ENCODE measurements at regions not wholly inside any gene's neighbourhood (a gene's known extent, or its start where the extent isn't known, plus 50 kb on each side); places are given as distances from the start of the nearest gene placed in this dataset.

DNA sequence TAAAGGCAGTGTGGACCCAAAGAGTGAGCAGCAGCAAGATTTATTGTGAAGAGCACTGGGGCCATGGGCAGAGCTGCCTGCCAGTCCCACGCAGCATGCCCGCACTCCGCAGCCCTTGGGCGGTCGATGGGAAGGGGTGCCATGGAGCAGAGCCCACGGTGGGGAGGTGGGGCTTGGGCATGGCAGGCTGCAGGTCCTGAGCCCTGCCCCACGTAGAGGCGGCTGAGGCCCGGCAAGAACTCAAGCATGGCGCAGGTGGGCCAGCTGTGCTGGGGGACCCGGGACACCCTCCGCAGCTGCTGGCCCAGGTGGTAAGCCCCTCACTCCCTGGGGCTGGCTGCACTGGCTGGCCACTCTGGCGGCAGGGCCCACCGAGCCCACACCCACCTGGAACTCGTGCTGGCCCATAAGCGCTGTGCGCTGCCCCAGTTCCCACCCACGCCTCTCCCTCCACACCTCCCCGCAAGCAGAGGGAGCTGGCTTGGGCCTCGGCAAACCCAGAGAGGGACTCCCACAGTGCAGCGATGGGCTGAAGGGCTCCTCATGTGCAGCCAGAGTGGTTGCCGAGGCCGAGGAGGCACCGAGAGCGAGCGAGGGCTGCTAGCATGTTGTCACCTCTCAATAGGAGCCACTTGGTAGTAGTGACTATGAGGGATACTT lies 1218.8 kb upstream of the EPHA6 start:
- H3K36me3 Mint-ChIP-seq (ENCODE audit: low read depth), result no peaks in the 10 kb centered on the region
- H3K4me1 Mint-ChIP-seq, result no peaks in the 10 kb centered on the region
- peaks cover 4% of the 10 kb centered on the region for H3K9me3 Mint-ChIP-seq
- TF ChIP-seq, protein P1, sequence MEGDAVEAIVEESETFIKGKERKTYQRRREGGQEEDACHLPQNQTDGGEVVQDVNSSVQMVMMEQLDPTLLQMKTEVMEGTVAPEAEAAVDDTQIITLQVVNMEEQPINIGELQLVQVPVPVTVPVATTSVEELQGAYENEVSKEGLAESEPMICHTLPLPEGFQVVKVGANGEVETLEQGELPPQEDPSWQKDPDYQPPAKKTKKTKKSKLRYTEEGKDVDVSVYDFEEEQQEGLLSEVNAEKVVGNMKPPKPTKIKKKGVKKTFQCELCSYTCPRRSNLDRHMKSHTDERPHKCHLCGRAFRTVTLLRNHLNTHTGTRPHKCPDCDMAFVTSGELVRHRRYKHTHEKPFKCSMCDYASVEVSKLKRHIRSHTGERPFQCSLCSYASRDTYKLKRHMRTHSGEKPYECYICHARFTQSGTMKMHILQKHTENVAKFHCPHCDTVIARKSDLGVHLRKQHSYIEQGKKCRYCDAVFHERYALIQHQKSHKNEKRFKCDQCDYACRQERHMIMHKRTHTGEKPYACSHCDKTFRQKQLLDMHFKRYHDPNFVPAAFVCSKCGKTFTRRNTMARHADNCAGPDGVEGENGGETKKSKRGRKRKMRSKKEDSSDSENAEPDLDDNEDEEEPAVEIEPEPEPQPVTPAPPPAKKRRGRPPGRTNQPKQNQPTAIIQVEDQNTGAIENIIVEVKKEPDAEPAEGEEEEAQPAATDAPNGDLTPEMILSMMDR (IDR thresholded peaks at IDR 0.05; ENCODE audit: unreplicated experiment in 3 of 3), result no peak
- no peak overlapping the region for H3K27ac Mint-ChIP-seq
- H3K4me3 Mint-ChIP-seq, result no peak overlapping the region
- H3K27me3 Mint-ChIP-seq (ENCODE audit: low read depth), result no peaks in the 10 kb centered on the region

DNA sequence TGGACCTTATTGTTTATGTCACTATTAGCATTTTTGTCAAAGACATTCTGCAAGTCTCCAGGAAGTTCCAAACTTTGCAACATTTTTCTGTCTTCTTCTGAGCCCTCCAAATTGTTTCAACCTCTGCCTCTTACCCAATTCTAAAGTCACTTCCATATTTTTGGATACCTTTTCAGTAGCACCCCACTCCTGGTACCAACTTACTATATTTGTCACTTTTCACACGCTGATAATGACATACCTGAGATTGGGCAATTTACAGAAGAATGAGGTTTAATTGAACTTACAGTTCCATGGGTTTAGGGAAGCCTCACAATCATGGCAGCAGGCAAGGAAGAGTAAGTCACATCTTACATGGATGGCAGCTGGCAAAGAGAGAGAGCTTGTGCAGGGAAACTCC lies 1206.5 kb upstream of the EPHA6 start:
- peaks cover 4% of the 10 kb centered on the region for H3K36me3 Mint-ChIP-seq (ENCODE audit: low read depth)
- TF ChIP-seq, protein P1 (IDR thresholded peaks at IDR 0.05; ENCODE audit: unreplicated experiment in 3 of 3), result no peak
- H3K4me1 Mint-ChIP-seq, result no peaks in the 10 kb centered on the region
- peaks cover 31% of the 10 kb centered on the region for H3K9me3 Mint-ChIP-seq
- H3K4me3 Mint-ChIP-seq, result no peak overlapping the region
- H3K27me3 Mint-ChIP-seq (ENCODE audit: low read depth), result no peaks in the 10 kb centered on the region
- H3K27ac Mint-ChIP-seq, result no peak overlapping the region

DNA sequence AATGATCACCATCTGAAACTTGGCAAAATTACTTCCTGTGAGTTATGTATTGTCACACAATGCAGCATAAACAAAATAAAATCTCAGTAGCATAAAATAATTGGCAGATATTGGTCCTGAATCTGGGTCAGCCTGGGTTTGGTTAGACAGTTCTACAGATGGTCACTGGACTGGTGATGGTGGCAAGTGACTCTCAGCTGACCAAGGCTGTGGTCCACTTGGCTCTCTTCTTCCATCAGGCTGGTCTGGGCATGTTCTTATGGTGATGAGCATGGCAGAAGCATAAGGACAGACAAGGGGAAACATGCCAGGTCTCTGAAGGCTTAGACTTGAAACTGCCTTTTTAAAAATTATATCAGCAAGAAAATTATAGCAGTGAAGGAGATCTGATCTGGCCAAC lies 1205.0 kb upstream of the EPHA6 start:
- Mint-ChIP-seq H3K4me1 (no peaks in the 10 kb centered on the region), H3K27me3 (ENCODE audit: low read depth) (no peaks in the 10 kb centered on the region), H3K36me3 (ENCODE audit: low read depth) (peaks cover 4% of the 10 kb centered on the region), H3K4me3 (no peak overlapping the region), H3K27ac (no peak overlapping the region), H3K9me3 (peaks cover 31% of the 10 kb centered on the region)
- TF ChIP-seq, protein P1 (IDR thresholded peaks at IDR 0.05; ENCODE audit: unreplicated experiment in 3 of 3), result no peak

DNA sequence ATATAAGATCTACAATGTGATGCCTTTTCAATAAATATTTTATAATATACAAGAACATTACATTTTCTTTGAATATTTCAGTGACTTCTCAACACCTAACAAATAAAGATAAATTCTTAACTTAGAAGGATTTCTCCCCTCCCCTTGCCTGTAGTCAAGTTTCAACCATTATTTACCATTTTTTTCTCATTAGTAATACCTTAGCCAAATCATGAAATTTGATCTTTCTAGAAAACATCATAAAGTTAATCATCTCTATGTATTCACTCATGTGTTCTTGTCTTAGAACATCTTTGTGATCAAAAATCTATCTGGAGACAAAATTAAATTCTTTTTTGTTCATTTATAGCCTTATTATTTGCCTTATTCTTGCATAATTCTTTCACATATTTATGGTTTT lies 1201.8 kb upstream of the EPHA6 start:
- H3K36me3 Mint-ChIP-seq (ENCODE audit: low read depth), result no peaks in the 10 kb centered on the region
- no peak overlapping the region for H3K27ac Mint-ChIP-seq
- H3K4me3 Mint-ChIP-seq, result no peak overlapping the region
- no peaks in the 10 kb centered on the region for H3K4me1 Mint-ChIP-seq
- H3K27me3 Mint-ChIP-seq (ENCODE audit: low read depth), result no peaks in the 10 kb centered on the region
- TF ChIP-seq, protein P1 (IDR thresholded peaks at IDR 0.05; ENCODE audit: unreplicated experiment in 3 of 3), result no peak
- peaks cover 12% of the 10 kb centered on the region for H3K9me3 Mint-ChIP-seq

DNA sequence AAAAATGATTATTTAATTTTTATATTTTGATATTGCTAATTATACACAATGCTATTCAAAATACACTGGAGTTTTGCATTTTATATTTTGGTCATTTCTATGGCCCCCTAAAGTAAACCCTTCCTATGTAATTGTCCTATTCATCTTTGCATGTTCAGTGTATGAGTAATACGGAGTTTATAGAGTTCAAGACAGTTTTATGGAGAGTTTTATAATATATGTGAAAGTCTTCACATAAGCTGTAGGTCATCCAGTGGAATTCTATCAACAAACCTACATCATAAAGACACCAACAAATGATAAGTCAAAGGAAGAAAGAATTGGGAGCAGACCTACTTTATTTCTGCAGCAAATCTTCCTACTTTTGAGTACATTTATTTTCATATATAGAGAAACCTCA lies 1200.4 kb upstream of the EPHA6 start:
- Mint-ChIP-seq H3K36me3 (ENCODE audit: low read depth) (no peaks in the 10 kb centered on the region), H3K4me3 (no peak overlapping the region), H3K9me3 (peaks cover 5% of the 10 kb centered on the region), H3K4me1 (no peaks in the 10 kb centered on the region), H3K27ac (no peak overlapping the region), H3K27me3 (ENCODE audit: low read depth) (no peaks in the 10 kb centered on the region)
- TF ChIP-seq, protein P1 (IDR thresholded peaks at IDR 0.05; ENCODE audit: unreplicated experiment in 3 of 3), result no peak

DNA sequence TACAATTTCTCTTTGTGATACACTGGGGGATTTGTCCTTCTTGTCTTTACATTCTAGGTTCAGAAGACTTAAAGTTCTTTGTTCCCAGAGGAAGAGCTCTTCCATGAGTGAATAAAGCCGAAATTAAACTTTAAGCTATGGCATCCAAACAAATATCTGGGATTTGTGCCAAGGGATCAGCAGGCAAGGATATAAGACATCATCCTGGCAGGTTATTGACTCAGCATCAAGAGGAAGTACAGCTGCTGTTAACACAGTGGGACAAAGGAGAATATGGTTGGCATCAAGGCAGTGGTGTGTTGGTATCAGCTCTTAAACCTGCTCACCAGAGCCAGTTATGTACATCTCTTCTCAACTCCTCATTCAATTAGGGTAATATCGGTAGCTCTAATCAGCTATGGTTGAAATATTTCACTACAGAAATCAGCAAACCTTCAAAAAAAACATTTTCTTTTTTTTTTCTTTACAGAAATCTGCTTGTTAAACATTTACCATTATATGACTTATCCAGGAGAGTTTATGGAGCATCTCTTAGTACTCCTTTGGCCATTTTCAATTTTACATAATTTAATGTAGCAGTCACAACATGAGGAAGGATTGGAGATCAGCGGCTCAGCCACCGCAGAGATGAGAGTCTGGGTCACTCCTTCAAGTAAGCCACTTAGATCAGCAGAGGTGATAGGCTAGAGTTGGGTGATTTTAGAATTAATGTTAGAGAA lies 1198.6 kb upstream of the EPHA6 start:
- no peaks in the 10 kb centered on the region for H3K36me3 Mint-ChIP-seq (ENCODE audit: low read depth)
- no peak overlapping the region for H3K4me3 Mint-ChIP-seq
- H3K27me3 Mint-ChIP-seq (ENCODE audit: low read depth), result no peaks in the 10 kb centered on the region
- TF ChIP-seq, protein P1 (IDR thresholded peaks at IDR 0.05; ENCODE audit: unreplicated experiment in 3 of 3), result no peak
- no peaks in the 10 kb centered on the region for H3K9me3 Mint-ChIP-seq
- no peaks in the 10 kb centered on the region for H3K4me1 Mint-ChIP-seq
- peak overlapping the region in 2 of 3 experiments; percentile 63 to 75 for H3K27ac Mint-ChIP-seq
